Fibroblast of the conjunctiva (primary cell): ENCODE measurements at regions not wholly inside any gene's neighbourhood (a gene's known extent, or its start where the extent isn't known, plus 50 kb on each side); places are given as distances from the start of the nearest gene placed in this dataset.

Experiments used
- DNase-seq: peaks from one replicate; pipeline ENCODE4 v3.0.0-alpha.2; 2010; ENCODE audit warnings: low read depth

GRCh38 chr11:128407962-128408361, 179.4 kb downstream of the ETS1 start:
- peak; percentile 58 for DNase-seq

GRCh38 chr11:128405714-128406662, 181.4 kb downstream of the ETS1 start:
- no peak for DNase-seq

GRCh38 chr11:128405112-128405511, 182.2 kb downstream of the ETS1 start:
- no peak for DNase-seq

GRCh38 chr11:128404437-128404836, 182.9 kb downstream of the ETS1 start:
- no peak for DNase-seq

- DNase-seq: no peak
These were observed 186.8 kb downstream of the ETS1 start for GRCh38 chr11:128400382-128401203.

- DNase-seq: no peak
These were observed 187.9 kb downstream of the ETS1 start for GRCh38 chr11:128399251-128400121.

- DNase-seq: no peak
These were observed 188.7 kb downstream of the ETS1 start for GRCh38 chr11:128398517-128399250.

- no peak for DNase-seq
These were observed 190.0 kb downstream of the ETS1 start for GRCh38 chr11:128397362-128397761.

- no peak for DNase-seq
These were observed 192.8 kb downstream of the ETS1 start for GRCh38 chr11:128394431-128395089.

GRCh38 chr11:128392259-128392658, 195.1 kb downstream of the ETS1 start:
- no peak for DNase-seq

GRCh38 chr11:128391811-128392210, 195.5 kb downstream of the ETS1 start:
- DNase-seq: no peak

- no peak for DNase-seq
These were observed 197.1 kb downstream of the ETS1 start for GRCh38 chr11:128390246-128390645.

GRCh38 chr11:128389461-128389976, 197.8 kb downstream of the ETS1 start:
- DNase-seq: no peak

- no peak for DNase-seq
These were observed 199.0 kb downstream of the ETS1 start for GRCh38 chr11:128388206-128388815.

GRCh38 chr11:128379587-128380580, 207.5 kb downstream of the ETS1 start:
- no peak for DNase-seq

GRCh38 chr11:128375961-128376360, 211.4 kb downstream of the ETS1 start:
- DNase-seq: no peak

GRCh38 chr11:128374026-128374425, 213.3 kb downstream of the ETS1 start:
- no peak for DNase-seq

- no peak for DNase-seq
These were observed 214.4 kb downstream of the ETS1 start for GRCh38 chr11:128372977-128373376.

GRCh38 chr11:128367573-128367972, 219.8 kb downstream of the ETS1 start:
- no peak for DNase-seq
